ENCODE measurements at regions not wholly inside any gene's neighbourhood (a gene's known extent, or its start where the extent isn't known, plus 50 kb on each side); places are given as distances from the start of the nearest gene placed in this dataset.

- ChIA-PET POLR2A (no interaction called here), RAD21 (ENCODE audit: low non-redundant PET in 1 of 2, low total read pairs in 2 of 2, uncharacterized antibody in 2 of 2, unreplicated experiment in 2 of 2) (no interaction called here), CTCF (no interaction called here)
- intact Hi-C loops (cut with micrococcal nuclease), result no loop called here
- no peaks in the 10 kb centered on the region for H3K79me2 ChIP-seq (ENCODE audit: insufficient read depth, low read length)
- H3K4me3 ChIP-seq (replicated peaks in 1 of 2; ENCODE audit: low read depth in 1 of 2, low read length in 2 of 2), result no peak overlapping the region
- no peaks in the 10 kb centered on the region for H3K36me3 ChIP-seq (ENCODE audit: control insufficient read depth in 1 of 2, insufficient read depth in 2 of 2, low read length in 2 of 2)
- H3K4me2 ChIP-seq (ENCODE audit: low read length), result no peak overlapping the region
- no TSS peak for BruUV-seq (replicated peaks)
- H3K27me3 ChIP-seq (ENCODE audit: insufficient read depth, low read length), result no peaks in the 10 kb centered on the region
- no peak overlapping the region for H2AFZ ChIP-seq (ENCODE audit: low read depth, low read length, poor library complexity, severe bottlenecking)
- no peak for TF ChIP-seq ZBTB33 (IDR thresholded peaks at IDR 0.05; ENCODE audit: extremely low read depth, insufficient replicate concordance, low read length)
- no peak overlapping the region for H3K27ac ChIP-seq (ENCODE audit: low read depth, low read length)
- no peak for ATAC-seq
- no peak overlapping the region for H3K9ac ChIP-seq (ENCODE audit: low read length)
- DNase-seq (ENCODE audit: low read depth, low spot score), result no peak
- H3K9me3 ChIP-seq (ENCODE audit: control insufficient read depth in 1 of 2, insufficient read depth in 1 of 2, low read depth in 1 of 2, low read length in 2 of 2), result no peaks in the 10 kb centered on the region
- no peaks in the 10 kb centered on the region for H3K4me1 ChIP-seq (ENCODE audit: control insufficient read depth in 1 of 2, insufficient read depth in 2 of 2, low read length in 2 of 2)
- H3K9me2 ChIP-seq (ENCODE audit: insufficient read depth), result no peaks in the 10 kb centered on the region
- H4K20me1 ChIP-seq (ENCODE audit: insufficient read depth), result no peaks in the 10 kb centered on the region
Observed at GRCh38 chr16:73157861-73158260, 109.9 kb upstream of the ZFHX3 start.

GRCh38 chr16:73154063-73154870, 106.3 kb upstream of the ZFHX3 start:
- ATAC-seq (no peak), DNase-seq (ENCODE audit: low read depth, low spot score) (no peak)
- BruUV-seq (replicated peaks), result no TSS peak
- Histone ChIP-seq H4K20me1 (ENCODE audit: insufficient read depth) (no peaks in the 10 kb centered on the region), H3K9ac (ENCODE audit: low read length) (no peak overlapping the region), H3K27ac (ENCODE audit: low read depth, low read length) (no peak overlapping the region), H2AFZ (ENCODE audit: low read depth, low read length, poor library complexity, severe bottlenecking) (no peak overlapping the region), H3K4me2 (ENCODE audit: low read length) (no peak overlapping the region), H3K27me3 (ENCODE audit: insufficient read depth, low read length) (no peaks in the 10 kb centered on the region), H3K36me3 (ENCODE audit: control insufficient read depth in 1 of 2, insufficient read depth in 2 of 2, low read length in 2 of 2) (no peaks in the 10 kb centered on the region), H3K79me2 (ENCODE audit: insufficient read depth, low read length) (no peaks in the 10 kb centered on the region), H3K9me2 (ENCODE audit: insufficient read depth) (no peaks in the 10 kb centered on the region), H3K4me3 (replicated peaks in 1 of 2; ENCODE audit: low read depth in 1 of 2, low read length in 2 of 2) (no peak overlapping the region), H3K9me3 (ENCODE audit: control insufficient read depth in 1 of 2, insufficient read depth in 1 of 2, low read depth in 1 of 2, low read length in 2 of 2) (no peaks in the 10 kb centered on the region), H3K4me1 (ENCODE audit: control insufficient read depth in 1 of 2, insufficient read depth in 2 of 2, low read length in 2 of 2) (no peaks in the 10 kb centered on the region)
- intact Hi-C loops (cut with micrococcal nuclease), result no loop called here
- CTCF ChIA-PET, result no interaction called here
- POLR2A ChIA-PET, result no interaction called here
- RAD21 ChIA-PET (ENCODE audit: low non-redundant PET in 1 of 2, low total read pairs in 2 of 2, uncharacterized antibody in 2 of 2, unreplicated experiment in 2 of 2), result no interaction called here
- TF ChIP-seq JUND (IDR thresholded peaks at IDR 0.05) (no peak), YY1 (IDR thresholded peaks at IDR 0.05; ENCODE audit: extremely low read depth, insufficient replicate concordance, low read depth, low read length) (no peak), REST (IDR thresholded peaks at IDR 0.05; ENCODE audit: low read depth) (no peak), CTCF (IDR thresholded peaks at IDR 0.05 in 2 of 3, conservative IDR thresholded peaks at IDR 0.05 in 1 of 3; ENCODE audit: borderline replicate concordance in 1 of 3, insufficient read depth in 1 of 3, low read depth in 2 of 3, low read length in 2 of 3) (no peak), SP1 (IDR thresholded peaks at IDR 0.05; ENCODE audit: low read depth) (no peak), ZFX (IDR thresholded peaks at IDR 0.05) (no peak), FOSL1 (IDR thresholded peaks at IDR 0.05; ENCODE audit: low read depth) (no peak), ZNF274 (IDR thresholded peaks at IDR 0.05; ENCODE audit: low read depth, low read length) (no peak), EZH2phosphoT487 (IDR thresholded peaks at IDR 0.05; ENCODE audit: borderline replicate concordance) (no peak), POLR2A (IDR thresholded peaks at IDR 0.05; ENCODE audit: borderline replicate concordance, extremely low read depth, insufficient read depth, insufficient read length) (no peak), CBX3 (IDR thresholded peaks at IDR 0.05; ENCODE audit: low read depth) (no peak)
